ENCODE measurements at regions not wholly inside any gene's neighbourhood (a gene's known extent, or its start where the extent isn't known, plus 50 kb on each side); places are given as distances from the start of the nearest gene placed in this dataset.
A peak's percentile ranks its signal among the peaks of the same experiment; 100 is the strongest.

DNA sequence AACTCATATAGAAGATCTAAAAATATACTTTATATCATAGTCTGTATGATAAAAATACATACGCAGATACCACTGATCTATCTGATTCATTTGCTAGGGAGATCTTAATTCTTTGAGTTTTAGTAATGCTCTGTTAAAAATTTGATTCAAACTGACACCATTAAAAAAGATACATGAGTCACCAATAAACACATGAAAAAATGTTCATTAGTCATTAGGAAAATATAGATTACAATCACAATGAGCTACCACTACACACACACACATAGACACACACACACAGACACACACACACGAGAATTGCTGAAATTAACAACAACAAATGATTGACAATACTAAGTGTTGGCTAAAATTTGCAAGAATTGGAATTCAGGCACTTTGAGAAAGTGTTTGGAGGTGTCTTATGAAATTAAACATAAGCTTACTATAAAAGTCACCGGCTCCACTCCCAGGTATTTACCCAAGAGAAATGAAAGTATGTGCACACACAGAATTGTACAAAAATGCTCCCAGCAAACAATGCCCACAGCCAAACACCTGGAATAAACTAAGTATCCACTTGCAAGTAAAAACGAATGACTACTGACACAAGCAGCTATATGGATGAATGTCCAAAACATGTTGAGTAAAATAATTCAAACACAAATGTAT is 117.7 kb upstream of the GGTLC1 start:
- TF ChIP-seq POLR2AphosphoS5 (IDR thresholded peaks at IDR 0.05; ENCODE audit: insufficient read depth in 1 of 2, low read depth in 1 of 2) = no peak
- TF ChIP-seq CTCF (IDR thresholded peaks at IDR 0.05) = no peak
- no peak for TF ChIP-seq POLR2A (IDR thresholded peaks at IDR 0.05)
- no peak overlapping the region for H3K4me3 ChIP-seq

DNA sequence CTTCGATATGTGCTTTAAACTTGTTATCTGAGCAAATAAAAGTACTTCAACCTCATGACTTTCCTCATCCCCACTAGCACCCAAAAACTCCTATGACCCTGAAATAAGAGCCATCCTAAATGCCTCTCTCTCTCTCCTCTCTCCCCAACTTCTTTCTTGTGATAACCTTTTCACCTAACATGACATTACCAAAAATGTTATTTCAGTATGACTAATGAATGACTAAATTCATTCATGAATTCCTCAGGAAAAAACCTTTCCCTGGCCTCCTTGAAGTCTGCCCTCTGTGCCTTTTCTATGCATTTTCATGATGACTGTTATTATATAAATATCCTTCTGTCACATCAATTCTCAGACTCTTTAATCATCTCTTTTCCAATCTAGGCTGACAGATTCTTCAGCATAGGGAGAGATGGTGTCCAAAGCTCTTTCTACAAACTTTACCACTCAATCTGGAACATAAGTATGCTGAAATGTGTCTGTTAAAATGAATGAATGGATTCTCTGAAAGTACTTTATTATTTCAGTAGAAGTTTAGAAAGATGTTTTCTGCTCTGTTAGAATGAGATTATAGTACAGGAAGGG is 114.3 kb upstream of the GGTLC1 start:
- TF ChIP-seq CTCF (IDR thresholded peaks at IDR 0.05) (no peak), POLR2A (IDR thresholded peaks at IDR 0.05) (no peak), POLR2AphosphoS5 (IDR thresholded peaks at IDR 0.05; ENCODE audit: insufficient read depth in 1 of 2, low read depth in 1 of 2) (no peak)
- DNase-seq (ENCODE audit: extremely low spot score in 2 of 2) = no peak
- Histone ChIP-seq H3K9me3 (no peaks in the 10 kb centered on the region), H3K36me3 (no peaks in the 10 kb centered on the region), H3K27me3 (no peaks in the 10 kb centered on the region), H3K4me3 (no peak overlapping the region), H3K4me1 (no peaks in the 10 kb centered on the region), H3K27ac (no peak overlapping the region)
- intact Hi-C loops (cut with DNase I) = no loop called here

More for the DNA sequence above, 117.7 kb upstream of the GGTLC1 start:
- no peak overlapping the region for H3K27ac ChIP-seq
- H3K4me1 ChIP-seq = no peaks in the 10 kb centered on the region
- intact Hi-C loops (cut with DNase I) = no loop called here
- no peaks in the 10 kb centered on the region for H3K27me3 ChIP-seq
- DNase-seq (ENCODE audit: extremely low spot score in 2 of 2) = no peak
- H3K9me3 ChIP-seq = no peaks in the 10 kb centered on the region
- no peaks in the 10 kb centered on the region for H3K36me3 ChIP-seq

DNA sequence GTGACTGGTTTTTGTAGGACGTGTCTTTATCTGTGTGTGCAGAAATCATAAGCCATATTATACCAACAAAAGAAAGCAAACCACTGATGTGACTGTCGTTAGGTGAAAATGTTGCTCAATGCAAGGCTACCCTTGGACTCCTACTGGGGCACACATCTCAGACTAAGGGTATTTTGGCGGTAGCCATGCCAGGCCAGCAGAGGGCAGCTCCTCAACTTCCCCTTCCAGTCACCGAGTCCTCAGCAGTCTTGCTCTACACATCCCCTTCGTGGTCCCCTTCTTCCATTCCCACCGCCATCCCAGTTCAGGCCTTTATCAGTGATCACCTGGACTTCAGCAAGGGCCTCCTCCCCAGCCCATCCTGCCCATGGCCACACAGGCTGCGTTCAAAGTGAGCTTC is 113.7 kb upstream of the GGTLC1 start:
- H3K4me1 ChIP-seq = no peaks in the 10 kb centered on the region
- no peaks in the 10 kb centered on the region for H3K27me3 ChIP-seq
- H3K36me3 ChIP-seq = no peaks in the 10 kb centered on the region
- no peak for TF ChIP-seq CTCF (IDR thresholded peaks at IDR 0.05)
- TF ChIP-seq POLR2AphosphoS5 (IDR thresholded peaks at IDR 0.05; ENCODE audit: insufficient read depth in 1 of 2, low read depth in 1 of 2) = no peak
- TF ChIP-seq POLR2A (IDR thresholded peaks at IDR 0.05) = no peak
- H3K27ac ChIP-seq = no peak overlapping the region
- DNase-seq (ENCODE audit: extremely low spot score in 2 of 2) = no peak
- no peaks in the 10 kb centered on the region for H3K9me3 ChIP-seq
- intact Hi-C loops (cut with DNase I) = no loop called here
- H3K4me3 ChIP-seq = no peak overlapping the region

DNA sequence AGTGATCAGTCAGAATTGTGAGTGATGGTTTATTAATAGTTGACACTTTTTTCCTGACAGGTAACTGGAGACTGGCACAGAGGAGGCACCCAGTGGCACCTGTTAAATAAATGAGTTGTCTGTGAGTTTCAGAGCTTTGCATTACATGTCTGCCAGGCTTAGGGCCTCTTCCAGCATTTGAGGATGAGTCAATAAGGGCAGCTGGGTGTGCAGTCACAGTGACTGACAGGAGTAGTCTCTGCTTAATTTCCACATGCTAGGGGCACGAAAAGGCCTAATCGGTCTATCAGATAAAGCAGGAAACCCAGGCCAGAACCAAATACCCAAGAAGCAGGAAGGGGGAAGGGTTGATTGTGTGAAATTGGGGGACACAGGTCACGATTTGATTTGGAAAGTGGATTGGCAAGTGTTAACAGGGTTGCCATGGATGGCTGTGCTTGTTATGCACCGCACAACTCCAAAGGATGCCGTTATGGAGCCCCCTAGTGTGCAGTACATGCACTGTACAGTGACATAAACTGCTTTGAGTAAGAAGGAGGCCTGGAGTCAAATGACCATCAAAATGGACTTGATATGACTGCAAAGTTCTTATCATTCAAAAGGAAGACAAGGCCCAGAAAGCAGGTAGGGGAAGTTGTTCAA is 111.9 kb upstream of the GGTLC1 start:
- Histone ChIP-seq H3K27ac (no peak overlapping the region), H3K36me3 (no peaks in the 10 kb centered on the region), H3K4me1 (no peaks in the 10 kb centered on the region), H3K9me3 (no peaks in the 10 kb centered on the region), H3K27me3 (no peaks in the 10 kb centered on the region), H3K4me3 (no peak overlapping the region)
- DNase-seq (ENCODE audit: extremely low spot score in 2 of 2) = no peak
- intact Hi-C loops (cut with DNase I) = no loop called here
- TF ChIP-seq CTCF (IDR thresholded peaks at IDR 0.05) (peak in 1 of 3 experiments; percentile 24), POLR2AphosphoS5 (IDR thresholded peaks at IDR 0.05; ENCODE audit: insufficient read depth in 1 of 2, low read depth in 1 of 2) (no peak)

GRCh38 chr20:24098886-24099285 is 110.3 kb upstream of the GGTLC1 start:
- intact Hi-C loops (cut with DNase I) = no loop called here
- Histone ChIP-seq H3K9me3 (no peaks in the 10 kb centered on the region), H3K27me3 (no peaks in the 10 kb centered on the region), H3K4me1 (no peaks in the 10 kb centered on the region), H3K36me3 (no peaks in the 10 kb centered on the region), H3K4me3 (no peak overlapping the region), H3K27ac (no peak overlapping the region)
- TF ChIP-seq POLR2AphosphoS5 (IDR thresholded peaks at IDR 0.05; ENCODE audit: insufficient read depth in 1 of 2, low read depth in 1 of 2) (no peak), CTCF (IDR thresholded peaks at IDR 0.05) (no peak), POLR2A (IDR thresholded peaks at IDR 0.05) (no peak)
- DNase-seq (ENCODE audit: extremely low spot score in 2 of 2) = no peak

Data from vagina (tissue), 2 donors.